GM18507 (cell line): ENCODE measurements at regions not wholly inside any gene's neighbourhood (a gene's known extent, or its start where the extent isn't known, plus 50 kb on each side); places are given as distances from the start of the nearest gene placed in this dataset.

Source experiments
- DNase-seq: peaks from one replicate; pipeline ENCODE4 v3.0.0; 2011; ENCODE audit warnings: low read depth; ENCODE audit not compliant: insufficient read length; ENCODE audit errors: extremely low spot score
- FAIRE-seq: peaks from 2 replicates; lab custom pipeline; 2011; peaks lifted over from hg19 to GRCh38; lab: Jason Lieb, UNC

- FAIRE-seq, result no peak
These were observed 197.0 kb downstream of the TRIM27 start for GRCh38 chr6:28726569-28727309.

GRCh38 chr6:28727559-28728211, 196.1 kb downstream of the TRIM27 start:
- FAIRE-seq (peak; percentile 24), DNase-seq (no peak)

More at GRCh38 chr6:28726569-28727309, 197.0 kb downstream of the TRIM27 start:
- no peak for DNase-seq

GRCh38 chr6:28729501-28730402, 194.0 kb downstream of the TRIM27 start:
- FAIRE-seq, result no peak
- DNase-seq, result no peak

- no peak for DNase-seq
- no peak for FAIRE-seq
These were observed 191.7 kb downstream of the TRIM27 start for GRCh38 chr6:28732052-28732451.

GRCh38 chr6:28734443-28734959, 189.3 kb downstream of the TRIM27 start:
- no peak for FAIRE-seq
- no peak for DNase-seq

GRCh38 chr6:28736121-28736520, 187.7 kb downstream of the TRIM27 start:
- FAIRE-seq (no peak), DNase-seq (no peak)

GRCh38 chr6:28737750-28738395, 185.9 kb downstream of the TRIM27 start:
- DNase-seq, result no peak
- FAIRE-seq, result no peak

GRCh38 chr6:28738396-28738765, 185.4 kb downstream of the TRIM27 start:
- no peak for DNase-seq
- FAIRE-seq, result no peak

GRCh38 chr6:28741363-28741762, 182.4 kb downstream of the TRIM27 start:
- no peak for DNase-seq
- FAIRE-seq, result no peak

GRCh38 chr6:28742668-28743270, 181.0 kb downstream of the TRIM27 start:
- no peak for FAIRE-seq
- DNase-seq, result no peak

GRCh38 chr6:28743271-28743789, 180.5 kb downstream of the TRIM27 start:
- DNase-seq (no peak), FAIRE-seq (no peak)

- DNase-seq, result no peak
- FAIRE-seq, result no peak
These were observed 176.6 kb downstream of the TRIM27 start for GRCh38 chr6:28747083-28747630.

- DNase-seq, result no peak
- no peak for FAIRE-seq
These were observed 176.1 kb downstream of the TRIM27 start for GRCh38 chr6:28747631-28748157.

GRCh38 chr6:28748192-28748591, 175.6 kb downstream of the TRIM27 start:
- DNase-seq (no peak), FAIRE-seq (no peak)

GRCh38 chr6:28750926-28751458, 172.8 kb downstream of the TRIM27 start:
- no peak for DNase-seq
- no peak for FAIRE-seq

GRCh38 chr6:28751514-28751913, 172.3 kb downstream of the TRIM27 start:
- FAIRE-seq, result no peak
- DNase-seq, result no peak

- no peak for FAIRE-seq
These were observed 171.8 kb downstream of the TRIM27 start for GRCh38 chr6:28751963-28752350.

GRCh38 chr6:28757429-28758045, 166.2 kb downstream of the TRIM27 start:
- FAIRE-seq, result no peak
- no peak for DNase-seq

More at GRCh38 chr6:28751963-28752350, 171.8 kb downstream of the TRIM27 start:
- no peak for DNase-seq
